ENCODE measurements at regions not wholly inside any gene's neighbourhood (a gene's known extent, or its start where the extent isn't known, plus 50 kb on each side); places are given as distances from the start of the nearest gene placed in this dataset.

DNA sequence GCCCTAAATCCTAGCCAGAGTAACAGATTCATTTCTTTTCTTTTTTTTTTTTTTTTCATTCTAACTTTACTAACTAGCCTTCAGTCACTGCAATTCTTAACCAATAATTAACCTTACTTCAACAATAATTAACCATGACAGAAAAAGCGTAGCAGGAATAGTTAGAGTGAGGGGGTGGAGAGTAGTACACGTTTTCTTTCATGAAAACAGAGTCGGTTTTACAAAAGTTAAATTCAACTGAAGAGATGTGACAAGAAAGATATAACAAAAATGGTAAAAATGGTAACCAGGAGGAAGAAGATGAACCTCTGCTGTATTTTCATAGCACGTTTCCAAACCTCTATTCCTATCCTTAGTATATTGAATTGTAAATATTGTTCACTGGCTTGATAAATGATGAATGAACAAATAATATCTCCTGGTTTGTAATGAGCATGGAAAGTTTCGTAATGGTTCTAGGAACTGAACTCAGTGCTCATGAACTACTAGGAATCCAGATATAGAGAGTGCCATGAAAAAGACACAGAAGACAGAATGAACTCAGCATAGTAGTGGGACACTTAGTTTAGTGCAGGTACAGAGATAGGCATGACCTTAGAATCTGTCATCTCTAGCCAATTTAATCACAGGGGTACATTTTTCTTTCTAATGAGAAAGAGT, 116.5 kb upstream of the ANO5 start:
- peak overlapping the region in 2 of 3 donors; percentile 12 to 34 for H3K4me3 ChIP-seq (ENCODE audit: low read length in 3 of 3)
- H3K9me3 ChIP-seq (ENCODE audit: control insufficient read depth in 2 of 3, insufficient read depth in 1 of 3, low read length in 3 of 3): no peaks in the 10 kb centered on the region
- DNase-seq (peak in 2 of 5 donors; percentile 68 to 78), FAIRE-seq (peak; percentile 99)
- peaks cover 0 to 24% (median 3%) of the 10 kb centered on the region in 3 donors for H3K4me1 ChIP-seq (ENCODE audit: control insufficient read depth in 2 of 3, insufficient read depth in 2 of 3, low read depth in 1 of 3, low read length in 3 of 3)
- no peak overlapping the region for H3K9ac ChIP-seq (ENCODE audit: low read length in 3 of 3)
- H3K36me3 ChIP-seq (ENCODE audit: control insufficient read depth in 2 of 3, insufficient read depth in 3 of 3, low read length in 3 of 3): no peaks in the 10 kb centered on the region
- TF ChIP-seq, protein P1, sequence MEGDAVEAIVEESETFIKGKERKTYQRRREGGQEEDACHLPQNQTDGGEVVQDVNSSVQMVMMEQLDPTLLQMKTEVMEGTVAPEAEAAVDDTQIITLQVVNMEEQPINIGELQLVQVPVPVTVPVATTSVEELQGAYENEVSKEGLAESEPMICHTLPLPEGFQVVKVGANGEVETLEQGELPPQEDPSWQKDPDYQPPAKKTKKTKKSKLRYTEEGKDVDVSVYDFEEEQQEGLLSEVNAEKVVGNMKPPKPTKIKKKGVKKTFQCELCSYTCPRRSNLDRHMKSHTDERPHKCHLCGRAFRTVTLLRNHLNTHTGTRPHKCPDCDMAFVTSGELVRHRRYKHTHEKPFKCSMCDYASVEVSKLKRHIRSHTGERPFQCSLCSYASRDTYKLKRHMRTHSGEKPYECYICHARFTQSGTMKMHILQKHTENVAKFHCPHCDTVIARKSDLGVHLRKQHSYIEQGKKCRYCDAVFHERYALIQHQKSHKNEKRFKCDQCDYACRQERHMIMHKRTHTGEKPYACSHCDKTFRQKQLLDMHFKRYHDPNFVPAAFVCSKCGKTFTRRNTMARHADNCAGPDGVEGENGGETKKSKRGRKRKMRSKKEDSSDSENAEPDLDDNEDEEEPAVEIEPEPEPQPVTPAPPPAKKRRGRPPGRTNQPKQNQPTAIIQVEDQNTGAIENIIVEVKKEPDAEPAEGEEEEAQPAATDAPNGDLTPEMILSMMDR (IDR thresholded peaks at IDR 0.05; ENCODE audit: borderline replicate concordance, extremely low read depth, insufficient read depth): no peak
- intact Hi-C loops (cut with DNase I): no loop called here
- no peaks in the 10 kb centered on the region for H3K27me3 ChIP-seq (ENCODE audit: control insufficient read depth, insufficient read depth, low read length)
- peak overlapping the region in 1 of 2 donors; percentile 2 for H3K27ac ChIP-seq (ENCODE audit: low read depth in 2 of 2, low read length in 2 of 2)

DNA sequence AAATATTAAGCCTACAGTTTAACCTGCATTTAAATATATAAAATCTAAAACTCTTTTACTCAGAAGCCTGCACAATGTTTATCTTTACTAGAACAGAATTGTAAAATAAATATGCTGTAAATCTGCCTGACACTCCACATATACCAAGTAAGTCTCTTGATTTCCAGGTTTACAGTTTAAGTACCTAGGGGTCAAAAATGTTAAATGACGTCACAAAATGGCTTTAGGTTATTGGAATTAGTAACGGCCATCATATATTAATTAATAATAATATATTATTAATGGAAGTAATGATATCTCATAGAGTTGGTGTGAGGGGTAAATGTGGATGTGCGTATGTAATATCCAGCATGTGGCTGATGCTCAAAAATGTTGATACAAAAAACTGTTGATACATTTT, 114.8 kb upstream of the ANO5 start:
- no peak for FAIRE-seq
- intact Hi-C loops (cut with DNase I): no loop called here
- H3K4me1 ChIP-seq (ENCODE audit: control insufficient read depth in 2 of 3, insufficient read depth in 2 of 3, low read depth in 1 of 3, low read length in 3 of 3): peaks cover 0 to 24% (median 3%) of the 10 kb centered on the region in 3 donors

DNA sequence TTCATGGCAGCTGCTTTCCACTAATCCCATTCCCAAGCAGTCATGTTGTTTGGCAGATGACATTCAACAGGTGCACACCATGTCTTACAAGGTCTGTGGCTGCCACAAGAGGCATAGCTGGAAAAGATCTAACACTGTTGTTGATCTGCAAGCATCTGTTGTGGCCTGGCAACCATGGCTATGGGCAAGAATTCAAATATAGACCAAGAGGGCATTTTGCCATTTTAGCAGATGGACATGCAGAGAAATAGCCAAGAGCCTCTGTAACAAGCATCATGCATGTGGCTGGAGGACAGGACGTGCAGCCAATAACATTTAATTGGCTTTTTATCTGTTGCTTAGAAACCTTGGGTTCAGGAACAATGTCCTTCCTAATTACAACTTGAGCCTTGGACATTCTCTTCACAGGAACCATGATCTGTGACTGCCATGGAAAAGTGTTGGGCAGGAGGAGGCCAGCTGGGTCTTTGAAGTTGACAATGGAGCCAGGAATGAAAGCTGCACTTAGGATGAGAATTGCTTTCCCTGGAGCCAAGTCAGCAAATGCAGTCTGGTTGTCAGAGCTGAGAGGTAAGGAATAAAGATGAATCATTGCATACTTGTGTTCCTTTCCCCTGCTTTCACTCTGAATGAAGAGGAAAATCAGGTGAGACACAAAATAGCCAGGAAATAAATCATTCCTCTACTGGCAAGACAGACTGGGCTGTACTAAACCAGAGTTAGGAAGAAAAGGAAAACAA, 113.6 kb upstream of the ANO5 start:
- TF ChIP-seq, protein P1 (IDR thresholded peaks at IDR 0.05; ENCODE audit: borderline replicate concordance, extremely low read depth, insufficient read depth): no peak
- Histone ChIP-seq H3K36me3 (ENCODE audit: control insufficient read depth in 2 of 3, insufficient read depth in 3 of 3, low read length in 3 of 3) (no peaks in the 10 kb centered on the region), H3K27me3 (ENCODE audit: control insufficient read depth, insufficient read depth, low read length) (no peaks in the 10 kb centered on the region), H3K9ac (ENCODE audit: low read length in 3 of 3) (no peak overlapping the region), H3K4me3 (ENCODE audit: low read length in 3 of 3) (no peak overlapping the region), H3K27ac (ENCODE audit: low read depth in 2 of 2, low read length in 2 of 2) (no peak overlapping the region), H3K4me1 (ENCODE audit: control insufficient read depth in 2 of 3, insufficient read depth in 2 of 3, low read depth in 1 of 3, low read length in 3 of 3) (peaks cover 0 to 24% (median 3%) of the 10 kb centered on the region in 3 donors), H3K9me3 (ENCODE audit: control insufficient read depth in 2 of 3, insufficient read depth in 1 of 3, low read length in 3 of 3) (no peaks in the 10 kb centered on the region)
- intact Hi-C loops (cut with DNase I): no loop called here
- FAIRE-seq (no peak), DNase-seq (peak in 1 of 5 donors; percentile 7)

More for the DNA sequence above, 114.8 kb upstream of the ANO5 start:
- no peak for DNase-seq
- Histone ChIP-seq H3K27me3 (ENCODE audit: control insufficient read depth, insufficient read depth, low read length) (no peaks in the 10 kb centered on the region), H3K9me3 (ENCODE audit: control insufficient read depth in 2 of 3, insufficient read depth in 1 of 3, low read length in 3 of 3) (no peaks in the 10 kb centered on the region), H3K9ac (ENCODE audit: low read length in 3 of 3) (no peak overlapping the region), H3K27ac (ENCODE audit: low read depth in 2 of 2, low read length in 2 of 2) (no peak overlapping the region), H3K4me3 (ENCODE audit: low read length in 3 of 3) (no peak overlapping the region), H3K36me3 (ENCODE audit: control insufficient read depth in 2 of 3, insufficient read depth in 3 of 3, low read length in 3 of 3) (no peaks in the 10 kb centered on the region)
- TF ChIP-seq, protein P1 (IDR thresholded peaks at IDR 0.05; ENCODE audit: borderline replicate concordance, extremely low read depth, insufficient read depth): no peak
